ENCODE measurements at regions not wholly inside any gene's neighbourhood (a gene's known extent, or its start where the extent isn't known, plus 50 kb on each side); places are given as distances from the start of the nearest gene placed in this dataset.
"Not testable (repeated sequence)": the region's sequence is repeated elsewhere in the genome, so short reads cannot be mapped to it uniquely, and the experiment has no call there.

- intact Hi-C loops (cut with DNase I), result no loop called here
- ATAC-seq (ENCODE audit: poor library complexity), result no peak
- DNase-seq, result no peak
These were observed 707.9 kb downstream of the CENPC start for GRCh38 chr4:66837279-66837922.

DNA sequence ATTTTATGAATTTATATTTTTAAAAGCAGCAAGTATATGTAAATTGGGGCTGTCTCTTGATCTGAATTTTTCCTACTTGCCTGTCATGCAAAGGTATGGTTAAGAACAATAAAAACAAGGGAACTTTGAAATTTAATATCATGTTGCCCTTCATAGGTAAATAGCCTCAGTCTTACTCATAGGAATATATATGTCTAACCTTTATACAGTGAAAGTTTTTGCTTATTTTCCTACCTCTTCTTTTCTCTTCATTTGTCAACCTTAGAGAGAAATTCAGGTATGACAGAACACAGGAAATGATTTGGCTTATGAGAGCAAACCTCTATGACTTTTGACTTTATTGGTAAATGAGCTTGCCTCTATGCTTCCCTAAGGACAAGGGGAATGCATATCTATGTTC, 716.0 kb downstream of the CENPC start:
- DNase-seq (no peak), ATAC-seq (ENCODE audit: poor library complexity) (no peak)
- intact Hi-C loops (cut with DNase I), result no loop called here

DNA sequence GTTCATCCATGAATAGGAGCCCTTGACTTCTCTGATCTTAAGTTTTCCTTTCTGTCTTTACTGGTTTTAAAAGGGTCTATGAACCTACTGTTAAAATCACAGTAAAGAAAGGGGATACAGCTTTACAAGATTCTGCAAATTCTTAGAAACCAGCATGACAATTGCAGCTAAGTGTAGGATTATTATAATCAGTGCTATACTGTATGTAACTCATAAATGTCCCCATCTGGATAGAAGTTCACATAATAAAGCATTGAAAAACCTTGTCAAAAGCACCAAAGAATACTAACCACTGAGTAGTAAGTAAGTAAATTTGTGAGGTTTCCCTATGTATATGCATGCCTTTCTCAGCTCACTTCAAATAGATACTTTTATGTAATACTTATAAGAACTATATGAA, 724.6 kb downstream of the CENPC start:
- DNase-seq, result no peak
- ATAC-seq (ENCODE audit: poor library complexity), result no peak
- intact Hi-C loops (cut with DNase I), result no loop called here

- no peak for ATAC-seq (ENCODE audit: poor library complexity)
- DNase-seq, result no peak
- intact Hi-C loops (cut with DNase I), result no loop called here
These were observed 731.0 kb downstream of the CENPC start for GRCh38 chr4:66814277-66814676.

DNA sequence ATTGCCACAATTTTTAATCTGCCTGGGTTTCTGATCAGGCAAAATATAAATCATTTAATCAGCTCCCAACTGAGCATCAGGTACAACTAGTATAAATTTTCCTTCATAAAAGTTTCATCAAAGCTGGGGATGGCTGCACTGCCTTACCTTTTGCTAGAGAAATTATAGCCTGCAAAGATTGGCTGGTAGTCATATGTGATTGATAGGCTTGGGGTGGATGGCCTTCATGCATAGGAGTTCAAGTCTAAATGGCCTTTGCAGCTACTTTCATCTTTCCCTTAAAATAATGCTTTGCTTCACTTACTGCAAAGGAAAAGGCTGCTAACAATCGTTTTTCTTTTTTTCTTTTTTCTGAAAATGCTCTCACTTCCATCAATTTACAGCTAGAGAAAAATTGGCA, 739.7 kb downstream of the CENPC start:
- ATAC-seq (ENCODE audit: poor library complexity), result no peak
- no peak for DNase-seq
- intact Hi-C loops (cut with DNase I), result no loop called here

GRCh38 chr4:66804979-66805378, 740.3 kb downstream of the CENPC start:
- intact Hi-C loops (cut with DNase I), result no loop called here

DNA sequence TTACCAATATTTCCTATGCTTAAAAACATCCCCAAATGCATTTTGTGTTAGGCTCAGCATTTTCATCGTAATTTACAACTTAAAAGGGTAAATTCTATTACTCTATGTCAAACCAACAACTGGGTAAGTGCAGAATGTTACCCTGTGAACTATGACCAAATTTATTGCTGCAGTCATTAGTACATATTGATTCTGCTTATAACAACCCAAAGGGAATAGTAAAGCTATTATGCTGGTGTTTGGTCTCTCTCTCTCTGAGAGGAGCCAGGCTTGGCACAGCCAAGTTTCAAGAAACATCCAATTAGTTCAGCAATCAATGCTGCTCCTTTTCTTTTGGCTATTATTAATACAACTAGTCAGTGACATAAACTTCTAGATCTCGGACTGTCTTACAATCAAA, 747.7 kb downstream of the CENPC start:
- ATAC-seq (ENCODE audit: poor library complexity) (no peak), DNase-seq (no peak)
- intact Hi-C loops (cut with DNase I), result no loop called here

More at GRCh38 chr4:66804979-66805378, 740.3 kb downstream of the CENPC start:
- no peak for ATAC-seq (ENCODE audit: poor library complexity)
- DNase-seq, result no peak

- ATAC-seq (ENCODE audit: poor library complexity) (no peak), DNase-seq (no peak)
- intact Hi-C loops (cut with DNase I), result no loop called here
These were observed 749.6 kb downstream of the CENPC start for GRCh38 chr4:66795724-66796123.

GRCh38 chr4:66794390-66795034, 750.8 kb downstream of the CENPC start:
- intact Hi-C loops (cut with DNase I), result no loop called here
- no peak for ATAC-seq (ENCODE audit: poor library complexity)
- DNase-seq, result no peak

DNA sequence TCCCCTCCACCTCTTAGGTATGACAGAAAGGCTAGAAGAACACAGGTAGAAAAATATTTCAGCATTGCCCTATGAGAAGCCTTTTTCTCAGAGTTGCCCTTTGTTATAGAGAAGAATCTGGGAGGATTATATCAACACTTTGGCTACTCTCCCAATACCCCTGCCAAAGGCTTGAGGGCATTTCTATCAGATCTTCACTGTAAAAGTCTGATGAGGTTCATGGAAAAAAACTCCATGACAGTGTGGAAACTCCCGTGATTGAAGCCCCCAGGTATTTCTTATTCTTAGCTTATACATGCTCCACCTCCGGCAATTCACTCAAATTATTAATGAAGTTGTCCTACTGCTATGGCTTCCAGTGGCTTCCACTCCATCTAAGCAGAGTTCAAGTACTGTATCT, 753.6 kb downstream of the CENPC start:
- DNase-seq, result no peak
- intact Hi-C loops (cut with DNase I), result no loop called here
- no peak for ATAC-seq (ENCODE audit: poor library complexity)

- ATAC-seq (ENCODE audit: poor library complexity) (no peak), DNase-seq (no peak)
- intact Hi-C loops (cut with DNase I), result no loop called here
These were observed 759.8 kb downstream of the CENPC start for GRCh38 chr4:66785479-66785878.

- ATAC-seq (ENCODE audit: poor library complexity); DNase-seq; intact Hi-C loops (cut with DNase I): not testable (repeated sequence)
These were observed 762.6 kb downstream of the CENPC start for GRCh38 chr4:66782751-66783150.

DNA sequence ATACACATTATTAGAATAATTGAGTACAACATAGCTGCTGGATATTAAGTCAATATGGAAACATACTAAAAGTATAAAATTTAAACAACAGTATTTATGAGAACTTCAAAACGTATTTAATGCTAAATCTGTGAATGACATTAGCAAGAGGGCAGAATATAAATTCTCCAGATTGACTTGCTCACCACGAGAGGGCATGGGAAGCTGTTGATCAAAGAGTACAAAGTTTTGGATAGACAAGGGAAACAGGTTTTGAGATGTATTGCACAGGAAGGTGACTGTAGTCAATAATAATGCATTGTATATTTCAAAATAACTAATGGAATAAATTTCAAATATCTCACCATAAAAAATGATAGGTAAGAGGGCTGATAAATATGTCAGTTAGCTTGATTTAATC, 768.2 kb downstream of the CENPC start:
- intact Hi-C loops (cut with DNase I), result no loop called here

DNA sequence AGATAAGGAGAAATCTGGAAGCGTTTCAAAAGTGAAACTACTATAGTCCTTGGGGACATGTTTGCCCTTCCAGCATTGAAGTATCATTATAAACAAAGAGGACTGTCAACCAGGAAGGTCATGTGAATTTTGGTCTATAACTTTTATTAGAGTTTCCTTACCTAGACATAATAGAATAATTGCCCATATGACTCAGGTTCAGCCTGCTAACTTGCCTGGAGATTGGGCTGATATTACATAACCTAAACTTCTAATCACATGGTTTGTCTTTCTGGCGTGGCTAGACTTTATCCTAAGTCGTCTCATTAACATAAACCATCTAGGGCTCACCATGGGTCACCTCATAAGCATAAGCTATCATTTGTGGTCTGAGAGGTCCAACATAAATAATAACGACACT, 775.9 kb downstream of the CENPC start:
- no peak for ATAC-seq (ENCODE audit: poor library complexity)
- intact Hi-C loops (cut with DNase I), result no loop called here
- DNase-seq, result no peak

More for the DNA sequence above, 768.2 kb downstream of the CENPC start:
- no peak for DNase-seq
- ATAC-seq (ENCODE audit: poor library complexity), result no peak

- ATAC-seq (ENCODE audit: poor library complexity) (no peak), DNase-seq (no peak)
These were observed 777.9 kb downstream of the CENPC start for GRCh38 chr4:66767442-66767841.

GRCh38 chr4:66766557-66766956, 778.7 kb downstream of the CENPC start:
- intact Hi-C loops (cut with DNase I), result no loop called here
- ATAC-seq (ENCODE audit: poor library complexity), result no peak
- no peak for DNase-seq

More at GRCh38 chr4:66767442-66767841, 777.9 kb downstream of the CENPC start:
- intact Hi-C loops (cut with DNase I), result no loop called here

- DNase-seq (no peak), ATAC-seq (ENCODE audit: poor library complexity) (no peak)
- intact Hi-C loops (cut with DNase I), result no loop called here
These were observed 795.0 kb downstream of the CENPC start for GRCh38 chr4:66750273-66750672.

- intact Hi-C loops (cut with DNase I); ATAC-seq (ENCODE audit: poor library complexity); DNase-seq: not testable (repeated sequence)
These were observed 798.4 kb downstream of the CENPC start for GRCh38 chr4:66746918-66747317.

DNA sequence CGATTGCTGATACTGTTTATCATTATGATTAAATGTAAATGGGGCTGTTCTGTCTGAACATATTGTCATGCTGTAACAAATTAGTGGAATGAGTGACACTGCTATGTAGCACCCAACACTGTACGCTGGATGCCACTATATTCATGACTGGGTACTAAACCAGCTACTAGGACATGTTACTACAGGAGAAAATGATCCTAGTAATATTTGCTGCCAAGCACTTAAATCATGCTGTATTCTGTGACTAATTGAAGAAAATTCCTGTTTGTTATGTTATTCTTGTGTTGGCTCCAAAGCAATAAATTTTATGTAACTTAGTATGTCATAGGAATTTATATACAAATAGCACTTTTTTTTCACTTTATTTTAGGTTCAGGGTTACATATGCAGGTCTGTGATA, 804.2 kb downstream of the CENPC start:
- ATAC-seq (ENCODE audit: poor library complexity), result no peak
- intact Hi-C loops (cut with DNase I), result no loop called here
- no peak for DNase-seq

GRCh38 chr4:66736606-66737005, 808.7 kb downstream of the CENPC start:
- DNase-seq, result no peak
- no peak for ATAC-seq (ENCODE audit: poor library complexity)
- intact Hi-C loops (cut with DNase I), result no loop called here

GRCh38 chr4:66728280-66728679, 817.0 kb downstream of the CENPC start:
- intact Hi-C loops (cut with DNase I), result no loop called here
- no peak for ATAC-seq (ENCODE audit: poor library complexity)
- DNase-seq, result no peak

Measured in Right ventricle myocardium superior (tissue), 1 donor.